K562 (cell line): ENCODE measurements at regions not wholly inside any gene's neighbourhood (a gene's known extent, or its start where the extent isn't known, plus 50 kb on each side); places are given as distances from the start of the nearest gene placed in this dataset.

ENCODE experiments used
- ATAC-seq: fragments of 200-7000 bp; cut with Tn5 transposase; 3 replicates; pipeline ENCODE4 v1.9.1; 2020; ENCODE audit warnings: moderate library complexity
- BruUV-seq: library from RNA; stranded (reverse); fragments of 400-500 nt; replicated peaks from 2 replicates; lab custom pipeline; 2021; lab: Mats Ljungman, UMichigan
- CTCF ChIA-PET: fragments of 300-600 bp; formaldehyde crosslinking; extraction: SDS; loops from one replicate; lab custom pipeline; 2021; ENCODE audit warnings: low intra/inter-chr PET ratio; lab: Yijun Ruan, JAX
- POLR2A ChIA-PET: fragments of 300-600, 350-650 bp; sonication (Branson Sonifier 250); formaldehyde crosslinking; extraction: SDS; loops from one replicate; lab custom pipeline; 2021; ENCODE audit warnings: antibody characterized with exemption, inconsistent platforms; lab: Yijun Ruan, JAX
- DNase-seq, 4 experiments: peaks; one replicate each; pipeline versions ENCODE4 v3.0.0 to v3.0.0-alpha.2; 2011 to 2018; ENCODE audit warnings: low spot score in 3 of 4, mixed read lengths in 3 of 4; ENCODE audit errors: extremely low read depth in 1 of 4
- FAIRE-seq: peaks from 2 replicates; lab custom pipeline; 2011; peaks lifted over from hg19 to GRCh38; lab: Jason Lieb, UNC
- H2AFZ ChIP-seq: 2 replicates; pipeline ENCODE4 v1.6.0; 2011; ENCODE audit warnings: low read depth, low read length, control low read depth, inconsistent platforms
- H3K27ac ChIP-seq: fragments of 200-600 bp; 3 replicates; pipeline ENCODE4 v1.8.0; 2011; ENCODE audit warnings: low read depth, mild to moderate bottlenecking, control low read depth, inconsistent platforms, low read length, moderate library complexity, mixed read lengths; ENCODE audit errors: extremely low read depth
- H3K27me3 ChIP-seq, 2 experiments: fragments of 300-600 bp in 1 of 2; 2 replicates in 1 of 2; 3 replicates in 1 of 2; pipeline versions ENCODE4 v1.6.0 to v1.8.0; 2011; ENCODE audit warnings: inconsistent platforms in 2 of 2, low read length in 2 of 2, mild to moderate bottlenecking in 1 of 2, mixed read lengths in 1 of 2, moderate library complexity in 1 of 2; ENCODE audit not compliant: control insufficient read depth in 2 of 2, insufficient read depth in 2 of 2
- H3K36me3 ChIP-seq: fragments of 300-600 bp; 3 replicates; pipeline ENCODE4 v1.8.0; 2011; ENCODE audit warnings: mild to moderate bottlenecking, low read length, inconsistent platforms; ENCODE audit not compliant: control insufficient read depth, insufficient read depth
- H3K4me1 ChIP-seq, 2 experiments: fragments of 200-600 bp in 1 of 2; replicated peaks in 1 of 2; 2 replicates in 1 of 2; 3 replicates in 1 of 2; pipeline versions ENCODE4 v1.5.1 to v1.8.0; 2011; ENCODE audit warnings: inconsistent platforms in 2 of 2, low read length in 2 of 2, mild to moderate bottlenecking in 1 of 2, mixed read lengths in 1 of 2, moderate library complexity in 1 of 2; ENCODE audit not compliant: control insufficient read depth in 2 of 2, insufficient read depth in 2 of 2
- H3K4me2 ChIP-seq: 2 replicates; pipeline ENCODE4 v1.6.1; 2011; ENCODE audit warnings: low read length, control low read depth, inconsistent platforms, mixed read lengths; ENCODE audit not compliant: insufficient read depth
- H3K4me3 ChIP-seq: fragments of 200-600 bp; sonication (generic), shearing (Covaris generic); 2 replicates; pipeline ENCODE4 v1.5.1; 2016; ENCODE audit warnings: control low read depth, inconsistent platforms
- H3K79me2 ChIP-seq: fragments of 200-600 bp; 3 replicates; pipeline ENCODE4 v1.8.0; 2011; ENCODE audit warnings: low read length, inconsistent platforms; ENCODE audit not compliant: control insufficient read depth, insufficient read depth
- H3K9ac ChIP-seq, 2 experiments: 2 replicates each; pipeline versions ENCODE4 v1.6.0 to v1.6.1; 2011; ENCODE audit warnings: low read depth in 2 of 2, low read length in 2 of 2, control low read depth in 1 of 2, inconsistent platforms in 1 of 2, mild to moderate bottlenecking in 1 of 2, mixed read lengths in 1 of 2; ENCODE audit not compliant: insufficient read depth in 1 of 2
- H3K9me1 ChIP-seq: one replicate; pipeline ENCODE4 v1.6.0; 2011; ENCODE audit warnings: inconsistent platforms, mild to moderate bottlenecking, low read length, moderate library complexity; ENCODE audit not compliant: control insufficient read depth, insufficient read depth
- H3K9me3 ChIP-seq: replicated peaks from 2 replicates; pipeline ENCODE4 v1.5.1; 2011; ENCODE audit warnings: low read depth, low read length, inconsistent platforms; ENCODE audit not compliant: control insufficient read depth, insufficient read depth
- H4K20me1 ChIP-seq: replicated peaks from 2 replicates; pipeline ENCODE4 v1.6.1; 2011; ENCODE audit warnings: low read length, inconsistent platforms, mixed read lengths; ENCODE audit not compliant: control insufficient read depth, insufficient read depth
- FOXM1 ChIP-seq, 2 experiments: fragments of 450-650 bp in 1 of 2; sonication (generic) in 1 of 2; formaldehyde crosslinking in 1 of 2; IDR thresholded peaks; 2 replicates each; pipeline versions ENCODE4 v1.6.1 to v1.9.0; 2017 to 2022; ENCODE audit warnings: low read depth in 2 of 2, mild to moderate bottlenecking in 2 of 2, missing genetic modification reagents in 1 of 2, moderate library complexity in 1 of 2
- HINFP ChIP-seq: fragments of 450-650 bp; conservative IDR thresholded peaks from 2 replicates; pipeline ENCODE4 v1.6.1; 2016; ENCODE audit warnings: missing genetic modification characterization, low read depth, mild to moderate bottlenecking, control low read depth, missing compliant biosample characterization
- MCM2 ChIP-seq: fragments of 450-650 bp; IDR thresholded peaks from 2 replicates; pipeline ENCODE4 v1.6.1; 2017; ENCODE audit warnings: low read depth, mild to moderate bottlenecking
- MYBL2 ChIP-seq, 2 experiments: fragments of 450-650 bp in 1 of 2; sonication (generic) in 1 of 2; formaldehyde crosslinking in 1 of 2; IDR thresholded peaks; 2 replicates each; pipeline versions ENCODE4 v1.6.1 to v1.8.1; 2017 to 2022; ENCODE audit warnings: borderline replicate concordance in 1 of 2, inconsistent platforms in 1 of 2, low read depth in 1 of 2, mild to moderate bottlenecking in 1 of 2, missing genetic modification reagents in 1 of 2, moderate library complexity in 1 of 2
- NCOA4 ChIP-seq: fragments of 450-650 bp; IDR thresholded peaks from 2 replicates; pipeline ENCODE4 v1.6.1; 2018; ENCODE audit warnings: mild to moderate bottlenecking; ENCODE audit not compliant: partially characterized antibody
- RBM14 ChIP-seq: fragments of 200-400 bp; formaldehyde crosslinking; IDR thresholded peaks from 2 replicates; pipeline ENCODE4 v1.6.1; 2018; ENCODE audit warnings: low read depth, mild to moderate bottlenecking, low read length, moderate library complexity, borderline replicate concordance; ENCODE audit not compliant: insufficient read depth
- SMARCC2 ChIP-seq: fragments of 450-650 bp; IDR thresholded peaks from 2 replicates; pipeline ENCODE4 v1.6.1; 2017; ENCODE audit warnings: antibody characterized with exemption, moderate library complexity, mild to moderate bottlenecking, low read depth
- SNAPC5 ChIP-seq: fragments of 250-450 bp; sonication (Bioruptor Pico); IDR thresholded peaks from 2 replicates; pipeline ENCODE4 v1.8.0; 2021; ENCODE audit warnings: moderate library complexity, mild to moderate bottlenecking, inconsistent platforms
- VEZF1 ChIP-seq: fragments of 200-800 bp; sonication (Bioruptor generic); IDR thresholded peaks from 2 replicates; pipeline ENCODE4 v1.6.1; 2017; ENCODE audit warnings: missing genetic modification characterization, missing compliant biosample characterization
- ZKSCAN8 ChIP-seq: fragments of 200-800 bp; sonication (Bioruptor generic); IDR thresholded peaks from 2 replicates; pipeline ENCODE4 v1.6.1; 2016; ENCODE audit warnings: missing genetic modification characterization, missing compliant biosample characterization
- ZNF24 ChIP-seq: fragments of 450-650 bp; IDR thresholded peaks from 2 replicates; pipeline ENCODE4 v1.6.1; 2016
- ZNF280A ChIP-seq: fragments of 450-650 bp; IDR thresholded peaks from 2 replicates; pipeline ENCODE4 v1.6.1; 2018; ENCODE audit warnings: mild to moderate bottlenecking, low read depth; ENCODE audit not compliant: partially characterized antibody
- WGBS: fragments of 100-300 bp; shearing (Covaris generic); methylation state at CpG from one replicate; pipeline ENCODE4 v1.1.6; 2016; ENCODE audit warnings: low coverage, mixed read lengths; ENCODE audit not compliant: insufficient coverage; ENCODE audit errors: missing lambda C conversion rate; 5-methylcytosine and 5-hydroxymethylcytosine counted together
- in situ Hi-C: fragments of 300-500 bp; cut with MboI; formaldehyde crosslinking; loops from 4 replicates; pipeline ENCODE4 v1.15.0; 2018; ENCODE audit warnings: inconsistent platforms, mixed read lengths
- intact Hi-C: fragments of 100-400 bp; cut with micrococcal nuclease; formaldehyde crosslinking; loops from 2 replicates; pipeline ENCODE4 v1.14.2; 2022
- TF ChIP-seq, protein P1 (sequence below): fragments of 250-450 bp; sonication (Bioruptor Pico); IDR thresholded peaks from 2 replicates; pipeline ENCODE4 v1.5.0; 2022; ENCODE audit warnings: mild to moderate bottlenecking

DNA sequence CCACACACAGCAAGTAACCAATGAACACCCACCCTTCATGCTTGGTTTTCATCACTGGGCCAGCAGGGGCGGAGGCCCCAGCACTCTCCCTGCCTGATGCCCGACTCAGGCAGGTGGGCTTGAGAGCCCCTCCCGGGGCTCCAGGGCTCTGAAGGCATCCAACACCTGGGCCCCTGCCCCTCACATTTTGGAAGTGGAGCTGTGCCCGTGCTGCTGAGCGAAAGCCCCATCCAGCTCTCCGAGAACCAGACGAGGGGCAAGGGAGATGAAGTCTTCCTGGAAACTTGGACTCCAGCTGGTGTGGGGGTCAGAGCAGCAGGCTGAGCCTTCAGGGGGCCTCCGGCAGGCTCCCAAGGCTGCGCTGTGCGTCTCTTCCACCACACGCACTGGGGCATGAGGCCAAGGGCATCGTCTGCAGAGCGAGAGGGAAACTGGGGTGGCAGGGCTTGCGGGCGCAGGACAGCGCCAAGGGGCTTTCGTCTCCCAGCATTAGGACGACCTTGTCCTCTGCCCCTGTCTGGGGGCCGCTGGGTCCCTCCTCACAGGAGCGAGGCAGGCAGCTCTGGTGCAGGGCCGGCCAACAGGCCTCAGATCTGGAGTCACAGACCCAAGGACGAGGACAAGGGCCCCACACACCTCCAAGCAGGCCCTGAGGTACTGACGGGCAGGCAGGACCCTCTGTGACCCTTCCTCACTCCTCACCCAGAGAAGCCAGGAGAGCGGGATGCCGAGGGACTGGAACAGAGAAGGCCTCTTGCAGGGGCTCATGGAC lies 108.3 kb upstream of the FAM20C start:
- 0% methylated on average over 21 of the region's 25 CpGs for WGBS
- no peak overlapping the region for H3K4me2 ChIP-seq
- H3K27ac ChIP-seq: no peak overlapping the region
- peaks cover 0 to 30% of the 10 kb centered on the region in 2 experiments; a peak in 2 of 5 replicates for H3K4me1 ChIP-seq
- no peaks in the 10 kb centered on the region for H3K36me3 ChIP-seq
- no peak for ATAC-seq
- in situ Hi-C loops: no loop called here
- POLR2A ChIA-PET: no interaction called here
- no TSS peak for BruUV-seq
- intact Hi-C loops: no loop called here
- CTCF ChIA-PET: no interaction called here
- no peak for FAIRE-seq
- H3K27me3 ChIP-seq: peaks cover 55 to 91% of the 10 kb centered on the region in 2 experiments
- no peaks in the 10 kb centered on the region for H3K9me1 ChIP-seq
- no peak for DNase-seq
- peaks cover 11% of the 10 kb centered on the region for H4K20me1 ChIP-seq
- no peaks in the 10 kb centered on the region for H3K79me2 ChIP-seq
- H3K9me3 ChIP-seq: no peaks in the 10 kb centered on the region
- peak overlapping the region in 1 of 2 experiments; percentile 8; a peak in 1 of 4 replicates for H3K9ac ChIP-seq
- no peak overlapping the region for H2AFZ ChIP-seq
- H3K4me3 ChIP-seq: no peak overlapping the region
- TF ChIP-seq ZKSCAN8 (CRISPR knock-in tag) (no peak), RBM14 (no peak), HINFP (tag) (no peak), MYBL2 (IDR thresholded peaks at IDR 0.05; ENCODE audit: low read depth) (no peak), MYBL2 (CRISPR knock-in tag; IDR thresholded peaks at IDR 0.05; ENCODE audit: borderline replicate concordance) (no peak), SNAPC5 (CRISPR knock-in tag) (no peak), ZNF24 (no peak), VEZF1 (CRISPR knock-in tag) (no peak), SMARCC2 (no peak), NCOA4 (no peak), FOXM1 (IDR thresholded peaks at IDR 0.05; ENCODE audit: low read depth) (no peak), FOXM1 (CRISPR knock-in tag; IDR thresholded peaks at IDR 0.05; ENCODE audit: low read depth) (no peak), ZNF280A (no peak), MCM2 (no peak)
- TF ChIP-seq, protein P1, sequence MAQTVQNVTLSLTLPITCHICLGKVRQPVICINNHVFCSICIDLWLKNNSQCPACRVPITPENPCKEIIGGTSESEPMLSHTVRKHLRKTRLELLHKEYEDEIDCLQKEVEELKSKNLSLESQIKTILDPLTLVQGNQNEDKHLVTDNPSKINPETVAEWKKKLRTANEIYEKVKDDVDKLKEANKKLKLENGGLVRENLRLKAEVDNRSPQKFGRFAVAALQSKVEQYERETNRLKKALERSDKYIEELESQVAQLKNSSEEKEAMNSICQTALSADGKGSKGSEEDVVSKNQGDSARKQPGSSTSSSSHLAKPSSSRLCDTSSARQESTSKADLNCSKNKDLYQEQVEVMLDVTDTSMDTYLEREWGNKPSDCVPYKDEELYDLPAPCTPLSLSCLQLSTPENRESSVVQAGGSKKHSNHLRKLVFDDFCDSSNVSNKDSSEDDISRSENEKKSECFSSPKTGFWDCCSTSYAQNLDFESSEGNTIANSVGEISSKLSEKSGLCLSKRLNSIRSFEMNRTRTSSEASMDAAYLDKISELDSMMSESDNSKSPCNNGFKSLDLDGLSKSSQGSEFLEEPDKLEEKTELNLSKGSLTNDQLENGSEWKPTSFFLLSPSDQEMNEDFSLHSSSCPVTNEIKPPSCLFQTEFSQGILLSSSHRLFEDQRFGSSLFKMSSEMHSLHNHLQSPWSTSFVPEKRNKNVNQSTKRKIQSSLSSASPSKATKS (CRISPR knock-in tag): no peak
